OCI-LY1 (cell line): ENCODE measurements at regions not wholly inside any gene's neighbourhood (a gene's known extent, or its start where the extent isn't known, plus 50 kb on each side); places are given as distances from the start of the nearest gene placed in this dataset.

Experiments
- CTCF ChIP-seq: fragments of 200-600 bp; sonication (generic), shearing (Covaris generic); IDR thresholded peaks from 2 replicates; pipeline ENCODE4 v1.5.1; 2017; ENCODE audit warnings: mild to moderate bottlenecking, antibody characterized with exemption, low read length, moderate library complexity, mixed read lengths
- EZH2 ChIP-seq: fragments of 200-600 bp; sonication (generic), shearing (Covaris generic); IDR thresholded peaks from 2 replicates; pipeline ENCODE4 v1.8.0; 2017; ENCODE audit warnings: borderline replicate concordance, mixed run types, mild to moderate bottlenecking, antibody characterized with exemption, low read length, moderate library complexity, mixed read lengths

- TF ChIP-seq CTCF (no peak), EZH2 (no peak)
Measured at GRCh38 chr3:117562000-117562399, 852.4 kb downstream of the TUSC7 start.
